ENCODE measurements at regions not wholly inside any gene's neighbourhood (a gene's known extent, or its start where the extent isn't known, plus 50 kb on each side); places are given as distances from the start of the nearest gene placed in this dataset.

DNA sequence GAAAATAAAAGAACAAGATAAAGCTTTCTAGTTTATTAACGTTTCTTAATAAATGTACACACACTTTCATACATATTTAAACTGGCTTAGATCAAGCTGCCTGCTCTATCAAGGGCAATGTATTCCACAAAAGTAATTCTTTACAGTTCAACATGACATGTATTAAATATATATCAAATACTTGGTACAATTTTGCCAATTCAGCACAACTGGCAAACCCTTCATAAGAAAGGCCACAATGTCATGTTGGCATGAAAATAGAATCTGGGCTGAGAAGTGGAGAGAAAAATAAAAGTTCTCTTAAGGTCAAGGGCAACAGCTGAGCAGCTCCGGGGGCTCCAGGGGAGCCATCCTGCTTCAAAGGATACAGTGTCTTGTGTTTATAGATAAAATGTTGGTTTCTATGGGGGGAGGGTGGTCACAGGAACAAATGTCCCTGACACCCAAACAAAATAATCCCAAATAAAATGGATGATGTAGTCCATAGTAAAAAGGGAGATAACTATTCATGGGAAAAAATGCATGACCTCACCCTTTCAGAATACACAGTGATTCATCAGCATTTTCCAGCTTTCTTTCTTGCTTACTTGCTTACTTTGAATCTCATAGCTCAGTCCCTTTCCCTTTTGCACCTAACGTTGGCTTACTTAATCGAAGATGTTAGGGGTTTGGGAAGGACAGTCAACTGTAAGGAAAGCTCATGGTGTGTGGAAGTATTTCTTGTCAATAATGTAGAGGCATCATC lies 494.9 kb downstream of the NYAP2 start:
- no peaks in the 10 kb centered on the region for H3K27me3 ChIP-seq
- TF ChIP-seq POLR2AphosphoS5 (IDR thresholded peaks at IDR 0.05), result no peak
- H3K9me3 ChIP-seq, result no peaks in the 10 kb centered on the region
- H3K36me3 ChIP-seq, result no peaks in the 10 kb centered on the region
- no peak overlapping the region for H3K4me3 ChIP-seq
- no peaks in the 10 kb centered on the region for H3K4me1 ChIP-seq
- H3K27ac ChIP-seq, result no peak overlapping the region
- DNase-seq (ENCODE audit: low spot score in 2 of 2), result no peak
- WGBS, result 63% methylated on average over 4 of the region's 4 CpGs

- H3K27me3 ChIP-seq, result no peaks in the 10 kb centered on the region
- TF ChIP-seq POLR2A (IDR thresholded peaks at IDR 0.05) (no peak), EP300 (IDR thresholded peaks at IDR 0.05) (no peak), POLR2AphosphoS5 (IDR thresholded peaks at IDR 0.05) (no peak), CTCF (IDR thresholded peaks at IDR 0.05) (no peak)
- no peak overlapping the region for H3K4me3 ChIP-seq
- H3K27ac ChIP-seq, result no peak overlapping the region
- DNase-seq (ENCODE audit: low spot score in 2 of 2), result no peak
- no peaks in the 10 kb centered on the region for H3K4me1 ChIP-seq
- H3K36me3 ChIP-seq, result no peaks in the 10 kb centered on the region
- H3K9me3 ChIP-seq, result no peaks in the 10 kb centered on the region
Measured at GRCh38 chr2:225893151-225893550, 493.6 kb downstream of the NYAP2 start.

GRCh38 chr2:225891771-225892170 lies 492.3 kb downstream of the NYAP2 start:
- Histone ChIP-seq H3K4me1 (no peaks in the 10 kb centered on the region), H3K9me3 (no peaks in the 10 kb centered on the region), H3K27ac (no peak overlapping the region), H3K27me3 (no peaks in the 10 kb centered on the region), H3K36me3 (no peaks in the 10 kb centered on the region), H3K4me3 (no peak overlapping the region)
- no peak for DNase-seq (ENCODE audit: low spot score in 2 of 2)
- TF ChIP-seq CTCF (IDR thresholded peaks at IDR 0.05) (no peak), POLR2A (IDR thresholded peaks at IDR 0.05) (no peak), POLR2AphosphoS5 (IDR thresholded peaks at IDR 0.05) (no peak), EP300 (IDR thresholded peaks at IDR 0.05) (no peak)
- 85% methylated on average over 1 of the region's 1 CpG for WGBS

GRCh38 chr2:225891013-225891412 lies 491.5 kb downstream of the NYAP2 start:
- Histone ChIP-seq H3K36me3 (no peaks in the 10 kb centered on the region), H3K4me1 (no peaks in the 10 kb centered on the region), H3K27me3 (no peaks in the 10 kb centered on the region), H3K27ac (no peak overlapping the region), H3K9me3 (no peaks in the 10 kb centered on the region), H3K4me3 (no peak overlapping the region)
- TF ChIP-seq POLR2A (IDR thresholded peaks at IDR 0.05) (no peak), POLR2AphosphoS5 (IDR thresholded peaks at IDR 0.05) (no peak), CTCF (IDR thresholded peaks at IDR 0.05) (no peak), EP300 (IDR thresholded peaks at IDR 0.05) (no peak)
- no peak for DNase-seq (ENCODE audit: low spot score in 2 of 2)
- 93% methylated on average over 2 of the region's 2 CpGs for WGBS

DNA sequence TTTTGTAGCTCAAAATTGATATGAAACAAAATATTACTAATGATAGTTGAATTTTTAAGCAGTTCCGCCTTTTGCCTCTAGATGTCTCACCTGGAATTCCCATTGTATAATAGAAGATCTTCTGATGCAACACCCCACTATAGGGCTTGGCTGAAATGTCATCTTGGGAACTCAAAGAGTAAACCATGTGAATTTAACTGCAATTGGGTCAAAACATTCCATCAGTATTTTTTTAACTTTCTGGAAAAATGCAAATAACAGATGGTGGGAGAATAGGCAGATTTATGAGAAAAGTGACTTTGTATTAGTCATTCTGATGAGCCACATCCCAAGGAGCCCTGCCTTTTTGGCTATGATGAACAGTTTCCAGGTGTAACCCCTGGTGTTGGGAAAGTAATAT lies 489.9 kb downstream of the NYAP2 start:
- no peaks in the 10 kb centered on the region for H3K9me3 ChIP-seq
- H3K4me3 ChIP-seq, result no peak overlapping the region
- no peak for DNase-seq (ENCODE audit: low spot score in 2 of 2)
- no peaks in the 10 kb centered on the region for H3K27me3 ChIP-seq
- WGBS, result 0% methylated on average over 1 of the region's 1 CpG
- no peak for TF ChIP-seq EP300 (IDR thresholded peaks at IDR 0.05)
- TF ChIP-seq POLR2AphosphoS5 (IDR thresholded peaks at IDR 0.05), result no peak
- peak; percentile 68 to 71 for TF ChIP-seq CTCF (IDR thresholded peaks at IDR 0.05)
- no peak for TF ChIP-seq POLR2A (IDR thresholded peaks at IDR 0.05)
- no peak overlapping the region for H3K27ac ChIP-seq
- no peaks in the 10 kb centered on the region for H3K4me1 ChIP-seq
- H3K36me3 ChIP-seq, result no peaks in the 10 kb centered on the region

DNA sequence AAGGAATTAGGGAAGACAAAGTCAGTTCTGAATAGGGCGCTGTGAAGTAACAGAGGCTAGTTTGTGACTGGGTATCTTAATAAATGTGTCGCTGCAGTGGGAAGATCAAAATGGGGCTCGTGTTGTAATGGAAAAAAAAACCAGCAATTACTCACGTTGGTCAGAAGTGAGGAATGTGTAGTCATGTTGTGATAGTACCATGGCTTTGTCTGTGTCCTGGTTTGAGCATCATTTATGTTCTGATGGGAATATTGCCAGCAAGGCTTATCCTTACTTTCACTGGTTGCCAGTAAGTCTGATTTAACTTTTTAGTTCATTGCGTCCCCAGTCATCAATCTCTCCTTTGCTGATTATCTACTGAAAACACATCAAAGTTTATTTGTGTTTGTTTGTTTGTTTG lies 467.6 kb downstream of the NYAP2 start:
- Histone ChIP-seq H3K4me1 (no peaks in the 10 kb centered on the region), H3K27ac (no peak overlapping the region), H3K27me3 (no peaks in the 10 kb centered on the region), H3K9me3 (no peaks in the 10 kb centered on the region), H3K36me3 (no peaks in the 10 kb centered on the region), H3K4me3 (no peak overlapping the region)
- no peak for DNase-seq (ENCODE audit: low spot score in 2 of 2)
- WGBS, result 80% methylated on average over 5 of the region's 5 CpGs
- TF ChIP-seq CTCF (IDR thresholded peaks at IDR 0.05) (no peak), POLR2A (IDR thresholded peaks at IDR 0.05) (no peak), EP300 (IDR thresholded peaks at IDR 0.05) (no peak), POLR2AphosphoS5 (IDR thresholded peaks at IDR 0.05) (no peak)
